Neural crest cell (in vitro differentiated cells): ENCODE measurements at regions not wholly inside any gene's neighbourhood (a gene's known extent, or its start where the extent isn't known, plus 50 kb on each side); places are given as distances from the start of the nearest gene placed in this dataset.

Experiments used
- DNase-seq: peaks from one replicate; pipeline ENCODE4 v3.0.0; 2021; ENCODE audit warnings: low read depth, mixed read lengths, low spot score
- H3K27ac Mint-ChIP-seq: one replicate; pipeline ENCODE4 v1.8.0; 2021; ENCODE audit warnings: mild to moderate bottlenecking, mixed read lengths; ENCODE audit not compliant: unreplicated experiment
- H3K27me3 Mint-ChIP-seq: 2 replicates; pipeline ENCODE4 v1.8.0; 2021; ENCODE audit warnings: low read depth, mild to moderate bottlenecking, mixed read lengths
- H3K36me3 Mint-ChIP-seq: 2 replicates; pipeline ENCODE4 v1.8.0; 2021; ENCODE audit warnings: low read depth, mild to moderate bottlenecking, mixed read lengths
- H3K4me1 Mint-ChIP-seq: 2 replicates; pipeline ENCODE4 v1.8.0; 2021; ENCODE audit warnings: mixed read lengths
- H3K4me3 Mint-ChIP-seq: one replicate; pipeline ENCODE4 v1.8.0; 2021; ENCODE audit warnings: mild to moderate bottlenecking, mixed read lengths
- H3K9me3 Mint-ChIP-seq: 2 replicates; pipeline ENCODE4 v1.8.0; 2021; ENCODE audit warnings: mixed read lengths
- CTCF ChIP-seq: fragments of 200-600 bp; sonication (generic); conservative IDR thresholded peaks from 2 replicates; pipeline ENCODE4 v1.5.0; 2021; ENCODE audit warnings: antibody characterized with exemption, mild to moderate bottlenecking

DNA sequence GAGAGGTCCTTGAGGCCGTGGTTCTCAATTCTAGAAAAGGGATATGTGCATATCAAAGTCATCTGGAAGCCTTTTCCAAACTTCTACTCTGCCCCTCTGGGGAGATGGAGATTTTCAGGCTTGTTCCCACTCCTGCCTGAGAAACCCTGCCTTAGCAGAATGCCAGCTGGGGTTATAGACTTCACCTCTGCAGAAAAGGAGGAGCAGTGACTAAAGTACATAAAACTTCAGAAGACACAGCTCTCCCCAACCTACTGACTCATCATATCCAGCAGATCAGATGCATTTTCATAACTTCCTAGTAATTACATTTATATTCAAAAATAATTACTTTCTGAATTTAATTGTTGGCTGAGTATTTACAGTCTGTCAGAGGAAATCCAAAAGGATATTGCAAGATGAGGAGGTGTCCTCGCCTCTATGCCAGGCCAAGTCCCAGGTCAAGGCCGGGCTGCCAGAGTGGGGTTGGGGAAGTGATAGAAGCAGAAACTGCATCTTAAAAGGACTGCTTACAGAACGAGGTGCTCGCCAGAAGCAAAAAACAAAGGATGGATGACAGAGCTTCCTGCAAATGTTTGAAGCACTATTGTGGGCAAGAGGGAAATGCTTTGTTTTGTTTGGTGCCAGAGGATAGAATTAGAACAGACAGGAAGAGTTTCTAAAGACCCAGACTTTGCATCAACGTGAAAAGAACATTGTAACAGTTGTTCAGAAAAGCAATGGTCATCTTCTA, 75.6 kb upstream of the APCDD1 start:
- Mint-ChIP-seq H3K36me3 (no peaks in the 10 kb centered on the region), H3K4me1 (peaks cover 45% of the 10 kb centered on the region), H3K27me3 (no peaks in the 10 kb centered on the region), H3K4me3 (no peak overlapping the region), H3K9me3 (no peaks in the 10 kb centered on the region), H3K27ac (no peak overlapping the region)
- no peak for DNase-seq
- TF ChIP-seq CTCF = no peak

DNA sequence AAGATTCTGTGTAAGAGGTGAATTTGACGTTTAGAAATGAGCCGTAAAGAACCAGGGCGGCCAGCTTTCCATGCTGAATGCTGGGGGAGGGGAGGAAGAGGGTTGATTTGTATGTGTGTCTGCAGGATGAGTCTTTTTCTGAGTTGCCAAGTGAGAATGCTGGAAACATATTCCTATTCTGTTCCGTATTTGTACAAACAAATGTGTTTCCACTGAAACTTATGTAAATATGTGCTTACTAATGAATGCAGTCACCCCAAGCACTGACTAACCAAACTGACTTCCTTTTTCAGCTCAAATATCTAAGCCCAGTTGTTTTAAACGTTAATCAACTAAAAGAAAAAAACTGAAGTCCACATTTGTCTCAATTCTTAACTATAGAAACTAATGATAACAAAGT, 74.9 kb upstream of the APCDD1 start:
- DNase-seq = no peak
- Mint-ChIP-seq H3K4me3 (no peak overlapping the region), H3K9me3 (no peaks in the 10 kb centered on the region), H3K27ac (no peak overlapping the region), H3K4me1 (peaks cover 39% of the 10 kb centered on the region), H3K27me3 (no peaks in the 10 kb centered on the region), H3K36me3 (no peaks in the 10 kb centered on the region)
- TF ChIP-seq CTCF = no peak

DNA sequence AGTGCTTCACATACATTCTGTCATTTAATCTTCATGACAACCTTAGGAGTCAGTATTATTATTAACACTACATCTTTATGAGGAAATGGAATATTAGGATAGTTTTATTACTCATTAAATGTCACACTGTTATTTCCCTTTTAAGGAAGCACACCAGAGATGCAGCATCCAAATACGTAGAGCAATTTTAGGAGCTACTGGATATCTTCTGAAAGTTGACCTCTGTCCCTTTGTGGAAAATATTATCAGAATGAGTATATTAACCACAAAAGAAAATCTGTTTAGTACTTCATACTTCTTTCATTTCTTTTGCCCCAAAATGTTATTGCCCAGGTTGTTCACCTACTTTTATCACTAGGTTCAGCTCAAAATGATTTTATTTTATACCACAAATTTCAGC, 72.9 kb upstream of the APCDD1 start:
- no peak for TF ChIP-seq CTCF
- Mint-ChIP-seq H3K27me3 (no peaks in the 10 kb centered on the region), H3K27ac (no peak overlapping the region), H3K9me3 (no peaks in the 10 kb centered on the region), H3K36me3 (no peaks in the 10 kb centered on the region), H3K4me3 (no peak overlapping the region), H3K4me1 (peaks cover 36% of the 10 kb centered on the region)
- no peak for DNase-seq

DNA sequence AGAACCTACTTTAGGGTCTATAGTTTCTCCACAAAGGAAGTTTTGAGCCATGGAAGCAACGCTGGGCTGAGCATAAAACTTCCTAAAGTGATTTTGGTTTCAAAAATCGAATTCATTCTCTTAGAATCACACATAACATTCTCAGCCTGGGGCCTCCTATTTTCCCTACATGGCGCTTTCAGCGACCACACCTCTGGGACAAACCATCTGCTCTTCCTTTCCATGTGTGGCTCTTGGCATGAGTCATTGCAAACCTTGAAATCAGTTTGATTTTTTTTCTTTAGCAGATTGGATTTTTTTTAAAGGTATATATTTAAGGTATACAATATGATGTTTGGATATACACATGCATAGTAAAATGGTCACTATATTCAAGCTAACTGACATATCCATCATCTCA, 72.5 kb upstream of the APCDD1 start:
- Mint-ChIP-seq H3K27me3 (no peaks in the 10 kb centered on the region), H3K27ac (no peak overlapping the region), H3K4me3 (no peak overlapping the region), H3K36me3 (no peaks in the 10 kb centered on the region), H3K4me1 (peaks cover 38% of the 10 kb centered on the region), H3K9me3 (no peaks in the 10 kb centered on the region)
- no peak for TF ChIP-seq CTCF
- DNase-seq = no peak

GRCh38 chr18:10386049-10386448, 68.4 kb upstream of the APCDD1 start:
- Mint-ChIP-seq H3K4me3 (no peak overlapping the region), H3K36me3 (no peaks in the 10 kb centered on the region), H3K4me1 (peaks cover 13% of the 10 kb centered on the region), H3K27me3 (no peaks in the 10 kb centered on the region), H3K9me3 (no peaks in the 10 kb centered on the region), H3K27ac (peak overlapping the region; percentile 15)
- DNase-seq = no peak
- no peak for TF ChIP-seq CTCF
